Neural cell (in vitro differentiated cells): ENCODE measurements at regions not wholly inside any gene's neighbourhood (a gene's known extent, or its start where the extent isn't known, plus 50 kb on each side); places are given as distances from the start of the nearest gene placed in this dataset.

Source experiments
- H2AFZ ChIP-seq: fragments of 200-600, 300-800 bp; sonication (generic), shearing (Covaris generic); 2 replicates; pipeline ENCODE4 v1.6.0; 2014; ENCODE audit warnings: low read depth, mild to moderate bottlenecking, antibody characterized with exemption, low read length, moderate library complexity
- H3F3A ChIP-seq: fragments of 200-600 bp; shearing (Covaris generic); 2 replicates; pipeline ENCODE4 v1.6.1; 2016; ENCODE audit warnings: mild to moderate bottlenecking, moderate library complexity, mixed read lengths, antibody characterized with exemption, low read length; ENCODE audit not compliant: insufficient read depth, poor library complexity, severe bottlenecking
- H3K27ac ChIP-seq: fragments of 200-600, 300-800 bp; sonication (generic), shearing (Covaris generic); 2 replicates; pipeline ENCODE4 v1.5.1; 2014; ENCODE audit warnings: mild to moderate bottlenecking, low read length, moderate library complexity
- H3K27me3 ChIP-seq: fragments of 300-800, 200-600 bp; sonication (generic), shearing (Covaris generic); 2 replicates; pipeline ENCODE4 v1.6.0; 2014; ENCODE audit warnings: mild to moderate bottlenecking, low read depth, low read length, moderate library complexity; ENCODE audit not compliant: insufficient read depth
- H3K36me3 ChIP-seq: fragments of 300-800, 200-600 bp; sonication (generic), shearing (Covaris generic); 2 replicates; pipeline ENCODE4 v1.5.1; 2014; ENCODE audit warnings: mild to moderate bottlenecking, antibody characterized with exemption, low read length, moderate library complexity; ENCODE audit not compliant: insufficient read depth
- H3K4me2 ChIP-seq: fragments of 300-800, 200-600 bp; sonication (generic), shearing (Covaris generic); 2 replicates; pipeline ENCODE4 v1.6.0; 2014; ENCODE audit warnings: mild to moderate bottlenecking, low read length
- H3K4me3 ChIP-seq: fragments of 300-800, 200-600 bp; sonication (generic), shearing (Covaris generic); 2 replicates; pipeline ENCODE4 v1.5.1; 2014; ENCODE audit warnings: mild to moderate bottlenecking, low read length, moderate library complexity
- H3K79me2 ChIP-seq: fragments of 200-600 bp; shearing (Covaris generic); replicated peaks from 2 replicates; pipeline ENCODE4 v1.6.0; 2014; ENCODE audit warnings: mild to moderate bottlenecking, low read length, moderate library complexity; ENCODE audit not compliant: insufficient read depth
- H3K9ac ChIP-seq: fragments of 300-800, 200-600 bp; sonication (generic), shearing (Covaris generic); 2 replicates; pipeline ENCODE4 v1.6.1; 2016; ENCODE audit warnings: mild to moderate bottlenecking, low read length, mixed read lengths
- H3K9me2 ChIP-seq: fragments of 200-600 bp; shearing (Covaris generic); 2 replicates; pipeline ENCODE4 v1.6.1; 2016; ENCODE audit warnings: mild to moderate bottlenecking, low read length, mixed read lengths; ENCODE audit not compliant: insufficient read depth
- H3K9me3 ChIP-seq: fragments of 200-600, 300-800 bp; sonication (generic), shearing (Covaris generic); 2 replicates; pipeline ENCODE4 v1.6.1; 2016; ENCODE audit warnings: mild to moderate bottlenecking, mixed run types, low read length, moderate library complexity, mixed read lengths
- H4K20me1 ChIP-seq: fragments of 200-600 bp; shearing (Covaris generic); 2 replicates; pipeline ENCODE4 v1.6.1; 2016; ENCODE audit warnings: mild to moderate bottlenecking, mixed run types; ENCODE audit not compliant: insufficient read depth
- EP300 ChIP-seq: fragments of 450-650 bp; conservative IDR thresholded peaks from 2 replicates; pipeline ENCODE4 v1.6.1; 2014; ENCODE audit warnings: antibody characterized with exemption, mild to moderate bottlenecking, moderate library complexity; ENCODE audit not compliant: poor library complexity, severe bottlenecking
- EZH2 ChIP-seq: fragments of 200-600, 300-800 bp; shearing (Covaris generic), sonication (generic); IDR thresholded peaks from 2 replicates; pipeline ENCODE4 v1.6.1; 2014; ENCODE audit warnings: antibody characterized with exemption, low read length, borderline replicate concordance, mild to moderate bottlenecking; ENCODE audit not compliant: insufficient read depth, poor library complexity, severe bottlenecking
- MXI1 ChIP-seq: fragments of 450-650 bp; conservative IDR thresholded peaks from 2 replicates; pipeline ENCODE4 v1.6.1; 2014; ENCODE audit warnings: antibody characterized with exemption, mild to moderate bottlenecking; ENCODE audit not compliant: poor library complexity, severe bottlenecking
- POLR2AphosphoS5 ChIP-seq: IDR thresholded peaks from 2 replicates; pipeline ENCODE4 v1.6.1; 2012
- RAD21 ChIP-seq: fragments of 450-650 bp; conservative IDR thresholded peaks from 2 replicates; pipeline ENCODE4 v1.6.1; 2014; ENCODE audit warnings: antibody characterized with exemption, mild to moderate bottlenecking, moderate library complexity
- SMC3 ChIP-seq: fragments of 450-650 bp; conservative IDR thresholded peaks from 2 replicates; pipeline ENCODE4 v1.6.1; 2014; ENCODE audit warnings: antibody characterized with exemption, mild to moderate bottlenecking, moderate library complexity; ENCODE audit not compliant: poor library complexity
- TAF1 ChIP-seq: IDR thresholded peaks from 2 replicates; pipeline ENCODE4 v1.6.1; 2012; ENCODE audit warnings: low read depth
- TF ChIP-seq, protein P1 (sequence below): IDR thresholded peaks from 2 replicates; pipeline ENCODE4 v1.6.1; 2012; ENCODE audit warnings: borderline replicate concordance
- TF ChIP-seq, protein P2 (sequence below): fragments of 450-650 bp; IDR thresholded peaks from 2 replicates; pipeline ENCODE4 v1.5.1; 2014; ENCODE audit warnings: antibody characterized with exemption, mild to moderate bottlenecking, moderate library complexity; ENCODE audit not compliant: poor library complexity, severe bottlenecking

DNA sequence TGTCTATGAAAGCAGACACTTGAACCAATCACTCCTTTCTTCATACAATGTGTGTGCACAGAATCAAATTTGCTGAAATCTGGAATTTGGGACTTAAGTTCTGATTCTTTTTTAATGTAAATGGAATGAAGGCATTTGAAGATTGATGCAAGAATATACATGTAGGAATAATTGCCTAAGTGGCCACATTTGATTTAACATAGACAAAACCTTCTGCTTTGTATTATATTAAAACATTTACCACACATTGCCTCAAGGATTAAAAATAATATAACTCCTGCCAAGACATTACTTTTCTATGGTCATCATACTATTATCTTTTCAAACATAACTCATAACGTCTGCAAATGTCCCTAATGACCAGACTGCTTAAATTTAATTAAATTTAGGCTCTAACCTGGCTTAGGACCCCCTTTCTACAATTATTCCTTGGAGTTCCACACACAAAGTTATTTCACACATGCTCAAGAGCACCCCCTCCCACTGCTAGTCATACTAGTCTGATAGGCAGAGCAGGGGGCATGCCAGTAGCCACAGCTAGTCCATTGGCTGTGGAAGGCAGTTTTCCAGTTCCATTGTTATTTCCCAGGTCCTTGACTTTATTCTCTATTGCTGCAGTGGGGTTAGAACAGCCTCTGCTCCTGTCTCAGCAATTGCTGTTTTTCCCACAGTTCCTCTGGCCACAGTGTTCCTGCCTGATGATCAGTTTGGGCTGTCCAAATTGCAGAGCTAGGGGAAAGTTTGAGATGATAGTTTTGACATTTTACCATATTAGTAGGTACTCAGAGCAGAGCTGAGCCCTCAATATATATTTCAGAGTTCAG is 360.6 kb upstream of the GRAMD2B start:
- no peaks in the 10 kb centered on the region for H3K9me3 ChIP-seq

DNA sequence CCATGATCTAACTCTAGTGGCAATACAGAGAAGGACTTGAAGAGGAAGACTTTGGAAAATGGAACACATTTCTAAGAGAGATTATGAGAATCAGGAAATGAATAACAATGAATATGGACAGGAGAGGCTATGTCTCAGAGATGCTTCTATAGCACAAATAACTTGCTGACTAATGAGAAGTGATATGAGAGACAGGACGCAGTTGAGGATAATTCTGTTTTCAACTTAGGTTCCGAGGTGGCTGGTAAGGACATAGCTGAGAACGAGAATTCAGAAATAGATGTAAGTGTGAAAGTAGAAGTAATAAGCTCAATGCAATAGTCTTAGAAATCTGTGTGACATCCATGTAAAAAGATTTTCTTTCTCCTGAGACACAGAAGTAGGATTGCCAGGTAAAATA is 358.1 kb upstream of the GRAMD2B start:
- H3K9ac ChIP-seq: no peak overlapping the region
- no peaks in the 10 kb centered on the region for H4K20me1 ChIP-seq
- H3K4me2 ChIP-seq: no peak overlapping the region
- H3K36me3 ChIP-seq: no peaks in the 10 kb centered on the region
- H3K27ac ChIP-seq: no peak overlapping the region
- no peak overlapping the region for H2AFZ ChIP-seq
- H3K4me3 ChIP-seq: no peak overlapping the region
- no peaks in the 10 kb centered on the region for H3K79me2 ChIP-seq
- H3F3A ChIP-seq: no peaks in the 10 kb centered on the region
- H3K27me3 ChIP-seq: no peaks in the 10 kb centered on the region
- no peaks in the 10 kb centered on the region for H3K9me3 ChIP-seq
- TF ChIP-seq POLR2AphosphoS5 (no peak), MXI1 (no peak), EP300 (no peak), EZH2 (no peak), TAF1 (no peak), RAD21 (no peak), SMC3 (no peak)
- TF ChIP-seq, protein P1, sequence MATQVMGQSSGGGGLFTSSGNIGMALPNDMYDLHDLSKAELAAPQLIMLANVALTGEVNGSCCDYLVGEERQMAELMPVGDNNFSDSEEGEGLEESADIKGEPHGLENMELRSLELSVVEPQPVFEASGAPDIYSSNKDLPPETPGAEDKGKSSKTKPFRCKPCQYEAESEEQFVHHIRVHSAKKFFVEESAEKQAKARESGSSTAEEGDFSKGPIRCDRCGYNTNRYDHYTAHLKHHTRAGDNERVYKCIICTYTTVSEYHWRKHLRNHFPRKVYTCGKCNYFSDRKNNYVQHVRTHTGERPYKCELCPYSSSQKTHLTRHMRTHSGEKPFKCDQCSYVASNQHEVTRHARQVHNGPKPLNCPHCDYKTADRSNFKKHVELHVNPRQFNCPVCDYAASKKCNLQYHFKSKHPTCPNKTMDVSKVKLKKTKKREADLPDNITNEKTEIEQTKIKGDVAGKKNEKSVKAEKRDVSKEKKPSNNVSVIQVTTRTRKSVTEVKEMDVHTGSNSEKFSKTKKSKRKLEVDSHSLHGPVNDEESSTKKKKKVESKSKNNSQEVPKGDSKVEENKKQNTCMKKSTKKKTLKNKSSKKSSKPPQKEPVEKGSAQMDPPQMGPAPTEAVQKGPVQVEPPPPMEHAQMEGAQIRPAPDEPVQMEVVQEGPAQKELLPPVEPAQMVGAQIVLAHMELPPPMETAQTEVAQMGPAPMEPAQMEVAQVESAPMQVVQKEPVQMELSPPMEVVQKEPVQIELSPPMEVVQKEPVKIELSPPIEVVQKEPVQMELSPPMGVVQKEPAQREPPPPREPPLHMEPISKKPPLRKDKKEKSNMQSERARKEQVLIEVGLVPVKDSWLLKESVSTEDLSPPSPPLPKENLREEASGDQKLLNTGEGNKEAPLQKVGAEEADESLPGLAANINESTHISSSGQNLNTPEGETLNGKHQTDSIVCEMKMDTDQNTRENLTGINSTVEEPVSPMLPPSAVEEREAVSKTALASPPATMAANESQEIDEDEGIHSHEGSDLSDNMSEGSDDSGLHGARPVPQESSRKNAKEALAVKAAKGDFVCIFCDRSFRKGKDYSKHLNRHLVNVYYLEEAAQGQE: no peak
- TF ChIP-seq, protein P2, sequence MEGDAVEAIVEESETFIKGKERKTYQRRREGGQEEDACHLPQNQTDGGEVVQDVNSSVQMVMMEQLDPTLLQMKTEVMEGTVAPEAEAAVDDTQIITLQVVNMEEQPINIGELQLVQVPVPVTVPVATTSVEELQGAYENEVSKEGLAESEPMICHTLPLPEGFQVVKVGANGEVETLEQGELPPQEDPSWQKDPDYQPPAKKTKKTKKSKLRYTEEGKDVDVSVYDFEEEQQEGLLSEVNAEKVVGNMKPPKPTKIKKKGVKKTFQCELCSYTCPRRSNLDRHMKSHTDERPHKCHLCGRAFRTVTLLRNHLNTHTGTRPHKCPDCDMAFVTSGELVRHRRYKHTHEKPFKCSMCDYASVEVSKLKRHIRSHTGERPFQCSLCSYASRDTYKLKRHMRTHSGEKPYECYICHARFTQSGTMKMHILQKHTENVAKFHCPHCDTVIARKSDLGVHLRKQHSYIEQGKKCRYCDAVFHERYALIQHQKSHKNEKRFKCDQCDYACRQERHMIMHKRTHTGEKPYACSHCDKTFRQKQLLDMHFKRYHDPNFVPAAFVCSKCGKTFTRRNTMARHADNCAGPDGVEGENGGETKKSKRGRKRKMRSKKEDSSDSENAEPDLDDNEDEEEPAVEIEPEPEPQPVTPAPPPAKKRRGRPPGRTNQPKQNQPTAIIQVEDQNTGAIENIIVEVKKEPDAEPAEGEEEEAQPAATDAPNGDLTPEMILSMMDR: no peak
- no peaks in the 10 kb centered on the region for H3K9me2 ChIP-seq

More for the DNA sequence above, 360.6 kb upstream of the GRAMD2B start:
- Histone ChIP-seq H3K4me3 (no peak overlapping the region), H3K36me3 (no peaks in the 10 kb centered on the region), H3K9me2 (no peaks in the 10 kb centered on the region), H3K4me2 (no peak overlapping the region), H3K27me3 (no peaks in the 10 kb centered on the region), H2AFZ (no peak overlapping the region), H3K9ac (no peak overlapping the region), H3K79me2 (no peaks in the 10 kb centered on the region), H3F3A (no peaks in the 10 kb centered on the region), H3K27ac (no peak overlapping the region), H4K20me1 (no peaks in the 10 kb centered on the region)
- TF ChIP-seq EP300 (no peak), EZH2 (no peak)
- TF ChIP-seq, protein P2: no peak
